Body of pancreas (tissue), 4 donors: ENCODE measurements at regions not wholly inside any gene's neighbourhood (a gene's known extent, or its start where the extent isn't known, plus 50 kb on each side); places are given as distances from the start of the nearest gene placed in this dataset.

ENCODE experiments used
- CTCF ChIP-seq, 7 experiments: fragments of 450-650 bp in 4 of 7; fragments of 200-600 bp in 3 of 7; sonication (generic) in 3 of 7; IDR thresholded peaks; one replicate each; pipeline ENCODE4 v1.5.1; 2016 to 2019; ENCODE audit warnings: antibody characterized with exemption in 7 of 7
- POLR2A ChIP-seq, 3 donors: fragments of 450-650 bp; IDR thresholded peaks; one replicate each; pipeline ENCODE4 v1.6.1; 2016; ENCODE audit warnings: antibody characterized with exemption in 3 of 3, mild to moderate bottlenecking in 2 of 3

GRCh38 chr1:208335371-208336136, 91.4 kb upstream of the PLXNA2 start:
- TF ChIP-seq CTCF (IDR thresholded peaks at IDR 0.05) (no peak), POLR2A (IDR thresholded peaks at IDR 0.05) (no peak)
